Esophagus squamous epithelium (tissue), 5 donors: ENCODE measurements at regions not wholly inside any gene's neighbourhood (a gene's known extent, or its start where the extent isn't known, plus 50 kb on each side); places are given as distances from the start of the nearest gene placed in this dataset.

Source experiments
- DNase-seq: peaks from one replicate; lab custom pipeline; 2025; lab: John Stamatoyannopoulos, UW
- H3K27ac ChIP-seq, 4 donors: fragments of 200-600 bp; sonication (generic); one replicate each; pipeline ENCODE4 v1.5.1; 2016 to 2019; ENCODE audit warnings: mild to moderate bottlenecking in 1 of 4
- H3K27me3 ChIP-seq, 4 donors: fragments of 200-600 bp; sonication (generic); 1 replicate in 3 of 4; 2 replicates in 1 of 4; pipeline versions ENCODE4 v1.5.1 to v1.6.0; 2017 to 2021; ENCODE audit warnings: antibody characterized with exemption in 1 of 4
- H3K36me3 ChIP-seq, 3 donors: fragments of 200-600 bp; sonication (generic); one replicate each; pipeline ENCODE4 v1.5.1; 2016 to 2019
- H3K4me1 ChIP-seq, 3 donors: fragments of 200-600 bp; sonication (generic); one replicate each; pipeline ENCODE4 v1.5.1; 2017 to 2019
- H3K4me3 ChIP-seq, 4 donors: fragments of 200-600 bp; sonication (generic); 1 replicate in 3 of 4; 2 replicates in 1 of 4; pipeline ENCODE4 v1.5.1; 2016 to 2019; ENCODE audit warnings: mild to moderate bottlenecking in 2 of 4, moderate library complexity in 1 of 4
- H3K9me3 ChIP-seq, 3 donors: fragments of 200-600 bp; sonication (generic); one replicate each; pipeline ENCODE4 v1.5.1; 2016 to 2019
- CTCF ChIP-seq, 6 experiments: fragments of 450-650 bp in 4 of 6; fragments of 200-600 bp in 2 of 6; sonication (generic) in 2 of 6; IDR thresholded peaks; one replicate each; pipeline ENCODE4 v1.5.1; 2016 to 2019; ENCODE audit warnings: antibody characterized with exemption in 6 of 6, mild to moderate bottlenecking in 4 of 6, moderate library complexity in 4 of 6
- POLR2A ChIP-seq, 4 donors: fragments of 450-650 bp; IDR thresholded peaks; one replicate each; pipeline ENCODE4 v1.6.1; 2017; ENCODE audit warnings: antibody characterized with exemption in 4 of 4, mild to moderate bottlenecking in 4 of 4, moderate library complexity in 3 of 4
- WGBS, 2 donors: methylation state at CpG; one replicate each; pipeline ENCODE4 v1.1.5; 2018; 5-methylcytosine and 5-hydroxymethylcytosine counted together
- intact Hi-C: fragments of 100-400 bp; cut with DNase I; formaldehyde crosslinking; loops from one replicate; pipeline ENCODE4 v1.15.0; 2022
- donor health status: DM: yes; HTN: yes; CAD: no.

DNA sequence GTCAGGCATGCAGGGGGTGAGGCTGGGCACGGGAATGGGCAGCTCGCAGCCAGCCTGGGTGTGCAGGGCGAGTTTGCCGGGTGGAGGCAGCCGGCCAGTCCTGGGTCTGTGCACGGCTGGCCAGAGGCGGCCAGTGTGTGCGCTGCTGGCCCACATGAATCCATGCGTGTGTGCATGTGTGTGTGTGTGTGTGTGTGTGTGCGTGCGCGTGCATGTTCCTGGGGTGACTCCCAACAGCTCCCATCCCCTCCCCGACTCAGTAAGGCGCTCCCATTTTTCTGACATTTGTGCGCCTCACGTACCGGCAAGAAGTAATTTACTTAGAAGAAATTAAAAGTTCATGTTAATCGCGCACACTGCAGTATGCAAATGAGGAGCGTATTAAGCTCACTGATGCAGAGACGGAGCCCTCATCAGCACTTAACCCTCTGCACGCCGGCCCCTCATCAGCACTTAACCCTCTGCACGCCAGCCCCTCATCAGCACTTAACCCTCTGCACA lies 55.4 kb upstream of the ACSF3 start:
- intact Hi-C loops = no loop called here
- TF ChIP-seq CTCF (IDR thresholded peaks at IDR 0.05) (no peak), POLR2A (IDR thresholded peaks at IDR 0.05) (no peak)
- 55 to 58% methylated on average over 12 to 18 of the region's 24 CpGs for WGBS, 2 donors
- Histone ChIP-seq H3K36me3 (no peaks in the 10 kb centered on the region), H3K4me1 (no peaks in the 10 kb centered on the region), H3K4me3 (no peak overlapping the region), H3K27ac (no peak overlapping the region), H3K9me3 (no peaks in the 10 kb centered on the region), H3K27me3 (peaks cover 0 to 98% (median 0%) of the 10 kb centered on the region in 4 donors)
- DNase-seq = no peak

DNA sequence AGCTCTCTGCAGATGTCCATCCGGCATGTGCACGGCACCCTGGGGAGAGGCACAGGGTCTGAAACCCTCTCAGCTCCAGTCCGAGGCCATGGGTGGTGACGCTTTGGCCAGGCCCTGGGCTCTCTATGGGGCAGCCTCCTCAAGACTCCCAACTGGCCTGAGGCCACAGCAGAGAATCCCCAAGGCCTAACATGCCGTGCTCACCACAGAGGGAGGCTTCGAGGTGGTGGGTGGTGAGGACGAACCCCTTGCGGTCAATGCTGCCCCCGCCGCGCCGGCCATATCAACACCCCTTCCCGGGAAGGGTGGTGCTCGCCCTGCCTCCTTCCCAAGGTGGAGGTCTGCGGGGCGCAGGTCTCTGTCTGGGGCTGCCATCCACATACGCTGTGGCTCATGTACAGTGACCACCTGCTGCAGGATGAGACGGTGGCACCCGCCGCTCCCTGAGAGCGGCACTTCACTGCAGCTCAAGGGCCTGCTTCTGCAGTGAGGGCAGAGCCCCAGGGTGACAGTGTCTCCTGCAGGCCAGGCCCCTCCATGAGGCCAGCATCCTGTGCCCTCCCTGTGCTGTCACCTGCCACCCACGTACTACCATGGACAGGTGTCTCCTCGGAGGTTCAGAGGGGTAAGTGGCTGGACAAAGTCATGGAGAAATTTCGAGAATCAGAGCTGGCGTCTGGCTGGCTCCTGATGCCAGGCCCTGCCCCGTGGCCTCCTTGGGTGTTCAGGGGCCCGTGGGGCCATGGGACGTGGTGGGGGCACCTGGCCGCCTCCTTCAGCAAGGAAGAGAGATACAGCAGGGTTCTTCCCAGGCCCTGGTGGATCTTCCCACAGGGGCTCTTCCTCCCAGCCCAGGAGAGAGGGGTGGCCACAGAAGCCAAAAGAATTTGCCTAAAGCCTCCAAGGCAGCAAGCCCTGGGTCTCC lies 54.6 kb upstream of the ACSF3 start:
- no peak overlapping the region for H3K27ac ChIP-seq
- H3K4me1 ChIP-seq = no peaks in the 10 kb centered on the region
- H3K9me3 ChIP-seq = no peaks in the 10 kb centered on the region
- no peaks in the 10 kb centered on the region for H3K36me3 ChIP-seq
- no peak for TF ChIP-seq POLR2A (IDR thresholded peaks at IDR 0.05)
- no peak for TF ChIP-seq CTCF (IDR thresholded peaks at IDR 0.05)
- no peak overlapping the region for H3K4me3 ChIP-seq
- peaks cover 0 to 98% (median 0%) of the 10 kb centered on the region in 4 donors for H3K27me3 ChIP-seq
- intact Hi-C loops = no loop called here
- 88% methylated on average over 5 of the region's 29 CpGs; no CpG with 5 or more reads in 1 of the 2 donors for WGBS, 2 donors
- DNase-seq = no peak

DNA sequence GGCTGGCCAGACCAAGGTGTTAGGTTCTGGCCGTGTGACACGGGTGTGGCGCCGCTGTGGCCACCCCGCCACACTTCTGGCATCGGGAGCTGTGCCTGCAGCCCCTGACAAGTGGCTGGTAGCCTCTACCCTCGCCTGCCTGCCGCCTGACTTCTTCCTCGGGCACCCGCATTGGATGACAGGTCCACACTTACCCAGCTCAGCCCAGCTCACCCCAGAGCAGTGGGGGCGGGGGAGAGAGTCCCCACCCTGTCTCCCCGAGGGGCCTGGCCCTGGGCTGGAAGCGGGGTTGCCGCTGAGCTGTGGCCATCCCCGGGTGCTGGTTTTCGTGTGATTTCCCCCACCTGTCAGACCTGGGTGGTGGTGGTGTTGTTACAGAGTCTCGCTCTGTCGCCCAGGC lies 53.9 kb upstream of the ACSF3 start:
- Histone ChIP-seq H3K27me3 (peaks cover 0 to 98% (median 0%) of the 10 kb centered on the region in 4 donors), H3K4me1 (no peaks in the 10 kb centered on the region), H3K9me3 (no peaks in the 10 kb centered on the region), H3K27ac (no peak overlapping the region), H3K36me3 (no peaks in the 10 kb centered on the region), H3K4me3 (no peak overlapping the region)
- DNase-seq = no peak
- intact Hi-C loops = no loop called here
- 79 to 84% methylated on average over 8 to 15 of the region's 18 CpGs for WGBS, 2 donors
- TF ChIP-seq CTCF (IDR thresholded peaks at IDR 0.05) (no peak), POLR2A (IDR thresholded peaks at IDR 0.05) (no peak)

DNA sequence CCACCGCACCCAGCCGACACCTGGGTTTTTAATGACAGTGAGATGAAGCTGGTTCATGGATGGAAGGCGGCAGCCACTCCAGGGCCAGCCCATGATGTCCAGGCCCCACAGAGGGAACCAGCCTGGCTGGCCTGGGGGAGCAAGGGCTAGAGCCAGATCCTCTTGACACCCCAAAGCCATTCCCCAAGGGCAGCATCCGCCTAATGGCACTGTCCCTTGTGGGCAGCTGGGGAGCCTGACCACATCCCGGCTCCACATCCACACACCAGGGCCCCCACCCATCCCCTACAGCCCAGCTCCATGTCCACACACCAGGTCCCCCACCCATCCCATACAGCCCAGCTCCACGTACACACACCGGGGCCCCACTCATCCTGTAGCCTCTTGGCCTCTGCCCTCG lies 53.3 kb upstream of the ACSF3 start:
- no peaks in the 10 kb centered on the region for H3K36me3 ChIP-seq
- intact Hi-C loops = no loop called here
- TF ChIP-seq CTCF (IDR thresholded peaks at IDR 0.05) (no peak), POLR2A (IDR thresholded peaks at IDR 0.05) (no peak)
- H3K4me3 ChIP-seq = no peak overlapping the region
- no peaks in the 10 kb centered on the region for H3K9me3 ChIP-seq
- no peak for DNase-seq
- H3K27me3 ChIP-seq = peaks cover 0 to 98% (median 0%) of the 10 kb centered on the region in 4 donors
- 81% methylated on average over 5 of the region's 8 CpGs; no CpG with 5 or more reads in 1 of the 2 donors for WGBS, 2 donors
- no peaks in the 10 kb centered on the region for H3K4me1 ChIP-seq
- H3K27ac ChIP-seq = no peak overlapping the region
